OCI-M1 (cell line): ENCODE measurements at regions not wholly inside any gene's neighbourhood (a gene's known extent, or its start where the extent isn't known, plus 50 kb on each side); places are given as distances from the start of the nearest gene placed in this dataset.
"Not testable (repeated sequence)": the region's sequence is repeated elsewhere in the genome, so short reads cannot be mapped to it uniquely, and the experiment has no call there.

Source experiments
- DNase-seq: peaks from one replicate; lab custom pipeline; 2025; lab: John Stamatoyannopoulos, UW

DNA sequence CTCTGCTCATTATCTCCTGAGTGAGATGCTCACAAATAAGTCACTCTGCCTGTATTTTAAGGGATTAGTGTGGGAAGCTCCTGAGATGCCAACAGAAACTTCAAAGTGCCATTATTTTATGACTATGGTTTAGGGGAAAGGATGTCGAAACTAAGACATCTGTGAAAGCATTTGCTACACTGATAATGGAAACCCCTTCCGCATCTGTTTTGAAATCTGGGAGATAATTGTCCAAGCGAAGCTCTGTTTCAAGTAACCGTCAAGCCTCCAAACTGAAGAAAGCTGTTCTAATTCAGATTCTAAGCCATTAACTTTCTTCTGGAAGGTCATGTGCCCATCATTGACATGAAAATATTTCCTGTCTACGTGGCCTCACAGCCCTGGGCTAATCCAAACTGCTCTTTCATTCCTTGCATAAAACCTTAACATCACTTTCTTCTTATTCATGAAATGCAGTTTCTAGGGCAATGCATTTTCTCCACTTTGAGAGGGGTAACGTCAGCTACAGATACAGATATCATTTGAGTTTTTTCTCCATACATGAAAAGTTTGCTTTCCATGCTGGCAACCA, 932.0 kb downstream of the C6orf118 start:
- DNase-seq = peak; percentile 81

DNA sequence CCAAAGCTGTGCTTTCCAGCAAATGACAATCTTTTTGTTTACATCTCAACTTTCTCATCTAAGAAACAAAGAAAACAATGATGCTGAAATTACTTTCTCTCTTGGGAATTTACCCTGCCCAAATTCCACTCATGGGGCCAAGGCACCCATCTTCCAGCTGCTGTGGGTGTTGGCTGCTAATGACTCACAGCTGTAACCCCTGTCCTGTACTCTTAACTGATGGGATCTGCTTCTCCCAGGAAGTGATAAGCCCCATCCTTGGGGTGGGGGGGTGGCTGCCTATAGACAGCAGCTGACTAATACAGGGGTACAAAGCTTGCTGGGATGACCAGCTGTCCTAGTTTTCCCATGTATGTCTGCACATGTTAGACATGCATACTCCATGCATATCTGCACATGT, 938.6 kb downstream of the C6orf118 start:
- DNase-seq = no peak

DNA sequence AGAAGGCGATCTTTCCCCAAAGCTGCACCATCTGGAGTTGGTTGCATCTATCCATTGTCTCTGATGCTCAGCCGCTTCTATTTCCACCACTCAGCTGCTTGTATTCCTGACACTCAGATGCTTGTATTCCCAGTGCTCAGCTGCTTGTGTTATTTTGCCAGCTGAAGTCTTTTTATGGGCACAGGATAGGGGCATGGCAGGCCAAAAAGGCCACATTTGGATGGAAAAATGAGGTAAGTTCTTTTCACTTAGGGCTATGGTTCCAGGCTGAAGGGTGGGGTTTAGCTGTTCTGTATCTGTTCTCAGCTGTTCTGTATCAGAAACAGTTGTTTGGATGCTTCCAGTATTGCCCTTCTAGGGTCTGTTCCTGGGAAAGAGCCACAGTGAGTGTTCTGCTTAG, 944.9 kb downstream of the QKI start:
- no peak for DNase-seq

DNA sequence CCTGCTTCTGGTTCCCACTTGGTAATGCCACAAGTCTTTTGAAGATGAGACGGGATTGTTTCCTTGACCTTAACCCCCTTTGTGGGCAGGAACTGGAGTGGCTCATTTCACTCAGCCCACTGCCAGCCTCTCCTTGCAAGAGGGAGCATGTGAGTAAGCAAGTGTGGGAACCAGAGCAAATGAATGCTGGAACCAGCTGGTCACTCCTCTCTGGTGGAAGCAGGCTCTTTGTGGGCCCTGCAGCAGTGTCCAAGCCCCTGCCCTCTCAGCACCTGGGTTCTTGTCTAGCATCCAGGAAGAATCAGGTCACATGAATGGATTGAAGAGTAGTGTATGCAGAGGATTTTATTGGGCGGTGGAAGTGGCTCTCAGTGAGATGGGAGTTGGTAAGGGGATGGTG, 944.5 kb downstream of the QKI start:
- no peak for DNase-seq

DNA sequence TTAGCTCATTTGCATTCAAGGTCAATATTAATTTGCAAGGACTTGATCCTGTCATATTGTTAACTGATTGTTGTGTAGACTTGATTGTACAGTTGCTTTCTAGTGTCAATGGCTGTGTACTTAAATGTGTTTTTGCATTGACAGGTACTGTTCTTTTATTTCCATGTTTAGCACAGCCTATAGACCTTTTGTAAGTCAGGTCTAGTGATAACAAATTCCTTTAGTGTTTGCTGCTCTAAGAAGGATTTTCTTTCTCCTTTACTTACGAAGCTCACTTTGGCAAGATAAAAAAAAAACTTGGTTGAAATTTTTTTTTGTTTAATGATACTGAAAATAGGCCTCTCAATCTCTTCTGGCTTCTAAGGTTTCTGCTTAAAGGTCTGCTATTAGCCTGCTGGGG, 942.3 kb downstream of the QKI start:
- no peak for DNase-seq

DNA sequence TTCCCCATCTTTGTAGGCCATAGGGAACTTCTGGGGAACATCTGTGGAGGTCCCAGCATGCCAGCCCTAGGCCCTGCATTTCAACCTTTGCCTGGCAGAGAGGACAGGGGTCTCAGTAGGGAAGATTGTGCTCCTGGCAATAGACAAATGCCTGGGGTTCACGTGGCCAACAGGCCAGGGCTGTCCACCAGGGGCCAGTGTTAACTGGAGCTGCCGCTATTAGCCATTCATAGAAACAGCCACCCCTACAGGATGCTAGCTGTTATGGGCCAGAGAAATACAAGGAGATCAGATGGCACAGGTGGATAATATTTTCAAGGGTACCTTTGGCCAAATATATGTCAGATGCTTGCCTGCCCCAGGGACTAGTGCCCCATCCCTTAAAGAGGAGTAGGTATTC, 932.9 kb downstream of the QKI start:
- DNase-seq = no peak

DNA sequence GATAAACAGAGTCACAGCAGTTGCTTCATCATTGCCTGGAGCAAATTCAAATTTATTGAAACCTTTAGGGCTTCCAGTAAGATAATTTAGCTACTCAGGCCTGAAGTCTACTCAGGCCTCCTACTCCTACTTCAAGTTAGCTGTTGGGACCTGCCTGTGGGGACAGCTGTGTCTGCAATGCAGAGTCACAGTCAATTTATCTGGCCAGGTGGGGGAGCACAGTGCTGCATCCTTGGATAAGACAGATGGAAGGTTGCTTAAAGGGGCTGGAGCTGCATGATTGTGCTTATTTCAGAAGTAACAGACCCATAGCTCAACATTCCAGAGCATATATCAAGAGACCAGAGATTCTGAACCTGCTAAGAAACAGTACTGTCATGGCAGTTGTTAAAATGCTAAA, 932.1 kb downstream of the QKI start:
- peak; percentile 37 for DNase-seq

DNA sequence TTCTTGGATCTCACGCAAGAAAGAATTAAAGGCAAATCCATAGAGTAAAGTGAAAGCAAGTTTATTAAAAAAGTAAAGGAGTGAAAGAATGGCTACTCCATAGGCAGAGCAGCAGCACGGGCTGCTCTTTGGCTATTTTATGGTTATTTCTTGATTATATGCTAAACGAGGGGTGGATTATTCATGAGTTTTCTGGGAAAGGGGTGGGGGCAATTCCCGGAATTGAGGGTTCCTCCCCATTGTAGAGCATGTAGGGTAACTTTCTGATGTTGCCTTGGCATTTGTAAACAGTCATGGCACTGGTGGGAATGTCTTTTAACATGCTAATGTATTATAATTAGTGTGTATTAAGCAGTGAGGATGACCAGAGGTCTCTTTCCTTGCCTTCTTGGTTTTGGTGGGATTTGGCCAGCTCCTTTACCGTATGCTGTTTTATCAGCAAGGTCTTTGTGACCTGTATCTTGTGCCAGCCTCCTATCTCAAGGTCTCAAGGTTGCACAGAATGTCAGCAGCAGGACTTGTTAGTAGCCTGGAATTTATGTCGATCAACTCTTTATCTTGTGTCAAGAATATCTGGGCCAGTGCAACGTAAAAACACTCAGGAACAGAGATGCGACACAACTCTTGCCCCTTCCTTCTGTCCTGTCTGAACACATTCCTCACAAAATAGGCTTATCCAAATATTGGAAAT, 931.4 kb downstream of the QKI start:
- no peak for DNase-seq

DNA sequence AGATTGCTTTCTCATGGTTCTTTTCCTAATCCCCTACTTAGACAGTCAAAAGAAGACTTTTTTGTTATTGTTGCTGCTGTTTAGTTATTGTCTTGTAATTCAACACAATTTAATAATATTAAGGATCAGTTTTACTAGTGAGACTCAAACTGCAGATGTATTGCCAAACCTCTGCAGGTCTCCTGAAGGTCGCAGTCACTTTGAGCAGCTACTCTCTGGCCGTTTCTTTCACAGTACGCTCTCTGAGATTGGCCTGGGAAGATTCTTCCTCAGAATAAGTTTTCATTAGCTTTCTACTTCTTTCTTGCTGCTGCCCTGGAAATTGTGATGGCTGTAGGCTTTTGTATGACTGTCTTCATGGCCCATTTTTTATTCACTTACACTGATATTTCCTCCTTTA, 930.8 kb downstream of the QKI start:
- no peak for DNase-seq

DNA sequence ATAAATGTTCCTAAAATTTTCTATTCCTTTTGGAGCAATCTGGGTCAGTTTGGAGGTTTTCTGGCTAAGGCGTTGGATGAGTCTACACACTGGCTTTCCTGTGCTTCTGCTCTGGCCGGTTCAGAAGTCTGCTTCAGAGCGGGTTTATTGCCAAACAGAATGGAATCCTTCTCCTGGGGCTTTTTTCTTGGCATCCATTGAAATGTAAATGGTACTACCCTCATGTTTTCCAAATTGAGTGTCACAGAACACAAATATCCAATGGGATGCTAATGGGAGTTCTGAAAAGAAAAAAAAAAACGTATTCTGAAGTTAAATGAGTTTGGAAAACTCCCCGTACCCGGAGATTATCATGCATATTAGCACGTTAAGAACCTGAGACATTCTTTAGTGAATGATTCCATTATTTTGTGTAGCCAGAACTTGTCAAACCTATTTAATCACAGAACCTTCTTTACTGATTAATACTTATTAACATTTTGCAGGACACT, 930.3 kb downstream of the QKI start:
- no peak for DNase-seq

DNA sequence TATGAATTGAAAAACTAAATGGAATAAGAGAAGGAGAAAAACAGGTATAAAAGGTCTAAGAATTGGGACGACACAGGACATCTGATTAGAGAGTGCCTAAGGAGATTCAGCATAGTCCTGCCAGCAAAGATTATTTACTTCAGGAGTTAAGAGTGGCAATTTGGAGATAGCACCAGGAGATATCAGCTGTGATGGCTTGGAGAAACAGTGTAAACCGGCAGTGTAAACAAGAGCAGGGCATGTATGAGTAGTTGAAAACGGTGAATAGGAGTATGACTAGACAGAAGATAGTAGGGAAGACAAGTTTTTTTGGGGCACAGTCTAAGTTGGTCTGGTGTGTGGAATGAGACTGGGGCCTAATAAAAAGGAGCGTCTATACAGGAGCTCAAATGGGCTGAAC, 924.9 kb downstream of the QKI start:
- DNase-seq = not testable (repeated sequence)

DNA sequence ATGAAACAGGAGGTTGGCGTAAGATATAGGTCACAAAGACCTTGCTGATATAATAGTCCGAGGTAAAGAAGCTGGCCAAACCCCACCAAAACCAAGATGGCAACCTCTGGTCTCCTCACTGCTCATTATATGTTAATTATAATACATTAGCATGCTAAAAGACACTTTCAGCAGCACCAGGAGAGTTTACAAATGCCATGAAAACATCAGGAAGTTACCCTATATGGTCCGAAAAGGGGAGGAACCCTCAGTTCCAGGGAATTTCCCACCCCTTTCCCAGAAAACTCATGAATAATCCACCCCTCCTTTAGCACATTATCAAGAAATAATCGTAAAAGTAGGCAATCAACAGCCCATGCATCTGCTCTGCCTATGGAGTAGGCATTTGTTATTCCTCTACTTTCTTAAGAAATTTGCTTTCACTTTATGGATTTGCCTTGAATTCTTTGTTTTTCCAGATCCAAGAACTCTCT, 923.4 kb downstream of the QKI start:
- DNase-seq = no peak

DNA sequence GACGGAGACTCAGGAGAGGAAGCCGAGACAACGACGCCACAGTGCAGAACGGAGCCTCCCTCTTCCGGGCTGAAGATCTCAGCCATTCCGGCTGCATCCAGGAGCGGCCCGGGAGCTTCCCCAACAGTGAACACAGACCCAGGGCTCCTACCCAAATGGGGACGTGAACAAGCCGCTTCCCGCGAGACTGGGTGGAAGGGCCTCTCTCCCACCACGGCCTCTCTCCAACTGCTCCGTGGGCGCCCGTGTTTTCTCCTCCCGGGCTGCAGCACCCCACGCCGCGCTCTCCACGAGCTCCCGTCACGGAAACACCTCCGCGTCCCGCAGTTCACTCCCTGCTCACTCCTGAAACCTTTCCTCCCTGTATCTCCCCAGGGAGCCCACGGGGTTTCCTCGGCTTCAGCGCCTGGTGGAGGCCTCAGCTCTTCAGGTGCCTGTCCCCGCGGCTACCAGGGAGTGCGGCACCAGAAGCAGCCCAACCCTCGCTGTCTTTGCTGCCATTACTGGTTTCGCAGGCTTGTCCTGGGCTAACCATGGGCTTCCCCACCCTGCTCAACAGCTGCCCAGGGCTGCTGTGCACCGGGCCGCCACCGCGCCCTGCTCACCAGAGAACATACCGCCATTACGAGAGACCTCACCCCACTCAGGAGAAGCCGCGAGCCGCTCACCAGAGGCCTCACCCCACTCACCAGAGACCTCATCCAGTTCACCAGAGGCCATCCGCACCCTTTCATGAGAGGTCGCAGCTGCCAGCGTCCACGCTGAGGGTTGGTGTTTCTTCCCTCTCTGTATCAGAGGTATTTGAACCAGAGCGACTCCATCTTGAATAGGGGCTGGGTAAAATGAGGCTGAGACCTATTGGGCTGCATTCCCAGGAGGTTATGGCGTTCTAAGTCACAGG, 922.8 kb downstream of the QKI start:
- DNase-seq = no peak

DNA sequence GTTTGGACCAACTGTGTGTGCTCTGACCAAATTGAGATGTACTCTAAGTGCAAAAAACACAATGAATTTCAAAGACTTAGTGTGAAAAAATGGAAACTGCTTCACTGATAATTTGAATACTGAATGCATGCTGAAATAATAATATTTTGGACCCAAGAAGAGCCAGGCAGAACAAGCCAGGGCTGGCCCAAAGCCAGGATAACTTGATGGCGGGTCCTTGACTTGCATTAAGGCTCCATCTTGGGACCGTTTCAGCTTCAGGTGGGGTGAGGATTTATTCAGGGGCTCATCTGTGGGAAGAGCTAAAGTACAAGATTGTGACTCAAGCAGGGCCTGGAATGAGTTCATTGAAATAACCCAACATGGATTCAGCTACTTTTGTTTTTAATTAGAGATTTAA, 921.9 kb downstream of the QKI start:
- DNase-seq = no peak

DNA sequence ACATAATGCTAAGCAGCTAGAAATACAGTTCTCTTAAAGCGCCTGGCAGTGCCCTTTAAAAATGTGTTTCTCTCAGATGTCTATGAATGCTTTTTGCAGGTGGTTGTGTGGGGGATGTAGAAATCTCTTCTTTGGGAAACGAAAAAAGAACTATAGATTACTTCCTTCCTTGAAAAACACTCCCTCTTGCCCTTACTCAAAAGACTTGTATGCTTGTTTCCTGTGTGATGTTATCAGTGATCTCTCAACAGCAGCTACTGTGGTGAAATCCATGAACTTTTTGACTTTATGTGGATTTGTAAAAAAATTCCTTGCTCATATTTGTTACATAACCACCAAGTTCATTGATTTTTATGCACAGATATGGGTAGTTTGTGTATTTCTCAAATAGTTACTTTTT, 916.5 kb downstream of the QKI start:
- DNase-seq = peak; percentile 19

DNA sequence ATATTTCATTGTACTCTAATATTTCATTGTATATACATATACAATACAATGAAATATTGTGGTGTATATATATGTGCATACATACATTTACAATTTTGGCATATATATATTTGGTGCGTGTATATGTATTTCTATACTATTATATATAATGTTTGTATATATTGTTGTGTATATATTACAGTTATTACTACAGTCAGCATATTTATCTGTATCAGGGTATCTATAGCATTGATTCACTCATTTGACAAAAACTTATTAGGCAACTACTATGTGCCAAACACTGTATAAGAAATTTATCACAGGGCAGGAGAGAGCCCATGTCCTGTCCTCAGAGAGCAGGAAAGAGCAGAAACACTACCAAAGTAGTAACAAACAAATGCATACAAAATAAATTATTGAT, 910.6 kb downstream of the QKI start:
- no peak for DNase-seq

DNA sequence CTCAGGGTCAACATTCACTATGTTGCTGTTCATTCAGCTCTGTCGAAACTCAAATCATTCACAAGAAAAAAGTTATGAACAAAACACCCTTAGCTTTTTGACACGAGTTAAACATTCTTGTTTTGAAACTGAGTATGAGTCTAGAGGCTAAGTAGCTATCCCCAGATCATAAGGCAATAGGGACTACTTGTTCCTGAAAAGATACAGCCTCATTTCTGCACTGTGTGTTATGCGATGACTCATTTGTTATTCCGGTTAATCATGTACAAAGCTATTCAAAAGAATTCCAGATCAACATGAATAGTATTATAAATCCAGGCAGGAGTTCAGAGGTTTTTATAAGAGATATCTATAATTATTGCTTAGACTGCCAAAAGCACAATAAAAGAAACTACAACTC, 908.0 kb downstream of the QKI start:
- no peak for DNase-seq

DNA sequence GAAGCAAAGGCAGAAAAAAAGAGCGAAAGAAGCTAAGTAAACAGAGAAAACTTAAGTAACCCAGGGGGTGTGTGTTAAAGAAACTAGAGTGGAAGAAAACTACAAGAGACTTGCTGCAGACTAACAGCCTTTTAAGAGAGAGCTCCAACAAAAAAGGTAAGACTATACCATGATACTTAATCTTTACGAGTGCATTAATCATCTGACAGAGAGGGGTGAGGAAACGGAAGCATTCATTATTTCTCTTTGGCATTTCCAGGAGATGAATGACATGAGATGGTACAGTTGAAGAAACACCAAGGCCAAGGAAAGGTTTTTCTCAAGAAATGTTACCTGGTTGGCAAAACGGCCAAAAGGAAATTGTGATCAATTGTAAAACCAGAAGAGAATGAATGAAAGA, 906.8 kb downstream of the QKI start:
- DNase-seq = no peak

DNA sequence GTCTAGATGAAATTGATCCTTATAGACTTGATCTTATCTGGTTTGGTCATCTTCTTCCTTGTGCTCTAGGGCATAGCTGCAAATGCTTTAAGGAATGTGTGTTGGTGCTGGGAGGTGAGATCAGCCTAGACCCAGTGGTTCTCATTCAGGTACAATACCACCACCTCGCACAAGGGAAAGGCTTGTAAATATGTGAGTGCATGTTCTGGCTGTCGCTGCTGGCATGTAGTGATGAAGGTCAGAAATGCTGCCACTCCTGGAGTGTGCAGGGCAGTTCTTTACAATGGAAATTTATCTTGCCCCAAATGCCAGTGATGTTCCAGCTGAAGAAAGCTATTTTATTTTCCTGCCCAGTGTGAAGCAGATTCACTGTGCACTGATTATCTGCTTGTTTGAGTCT, 900.9 kb downstream of the QKI start:
- DNase-seq = no peak

DNA sequence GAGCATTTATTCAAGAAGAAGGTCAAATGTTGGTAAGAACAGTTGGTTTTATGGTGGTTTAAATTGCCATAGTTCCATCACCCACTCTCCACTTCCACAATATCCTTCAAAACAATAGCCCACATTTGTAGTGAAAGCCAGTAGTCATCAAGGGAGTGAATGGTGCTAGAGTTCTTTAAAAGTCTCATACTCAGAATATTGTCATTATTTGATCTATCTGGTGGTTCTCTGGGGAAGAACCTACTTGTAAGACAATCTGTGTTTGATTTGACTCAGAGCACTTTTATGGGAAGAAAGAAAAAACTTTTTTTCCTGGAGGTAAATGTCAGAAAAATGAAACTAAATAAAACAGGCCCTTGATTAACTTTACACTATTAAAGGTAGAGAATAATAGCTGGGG, 893.8 kb downstream of the QKI start:
- DNase-seq = no peak

DNA sequence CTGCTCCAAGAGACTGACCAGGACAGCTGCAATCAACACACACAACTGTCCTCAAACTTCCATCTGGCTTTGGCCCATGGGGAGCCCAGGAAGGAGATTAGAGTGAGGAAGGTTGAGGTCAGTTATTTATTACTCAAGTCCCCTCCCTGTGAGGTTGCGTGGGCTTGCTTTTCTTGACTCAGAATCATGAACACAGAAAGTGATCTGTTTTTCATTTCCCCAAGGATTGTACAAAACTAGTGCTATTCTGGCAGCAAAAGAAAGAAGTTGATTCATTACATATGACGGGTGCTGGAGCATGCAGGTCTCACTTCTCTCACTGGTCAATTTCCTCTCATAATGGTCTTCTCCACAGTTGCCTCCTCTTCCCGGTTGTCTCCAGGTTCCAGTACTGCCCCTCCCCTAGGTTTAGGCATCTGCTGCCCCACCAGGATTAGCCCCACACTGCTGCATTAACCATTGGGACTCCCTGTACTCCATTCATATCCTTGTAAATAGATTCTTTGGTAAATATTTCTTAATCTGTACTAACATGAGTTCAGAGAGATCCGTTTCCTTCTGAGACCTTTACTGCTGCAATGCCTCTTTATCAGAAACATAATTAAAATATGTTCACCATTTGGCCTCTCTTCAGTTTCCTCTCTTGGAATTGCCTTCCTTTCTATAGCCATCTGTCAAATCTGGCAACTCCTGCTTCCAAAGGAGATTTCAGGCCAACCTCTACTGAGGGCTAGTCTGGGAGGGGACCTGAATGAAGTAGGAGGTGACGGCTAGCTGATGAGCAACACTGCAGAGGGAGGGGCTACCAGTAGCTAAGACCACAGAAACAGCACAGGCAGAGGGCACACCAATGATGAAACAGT, 888.8 kb downstream of the QKI start:
- DNase-seq = no peak

DNA sequence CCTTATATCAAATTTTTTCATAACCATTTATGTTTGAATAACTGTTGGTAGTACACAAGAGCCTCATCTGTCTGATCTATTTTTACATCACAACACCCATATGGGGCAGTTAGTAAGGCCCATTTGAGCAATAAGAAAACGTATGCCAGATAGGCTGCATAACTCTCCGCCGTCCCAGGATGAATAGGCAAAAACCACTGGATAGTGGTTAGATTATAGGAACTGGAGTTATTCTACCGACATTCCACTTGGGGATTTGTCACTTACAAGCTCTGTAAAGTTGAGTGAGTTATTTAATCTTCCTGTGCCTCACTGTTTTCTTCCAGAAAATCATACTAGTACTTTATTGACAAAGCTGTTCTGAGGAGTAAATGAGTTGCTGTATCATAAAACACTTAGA, 881.9 kb downstream of the QKI start:
- DNase-seq = no peak
